Peyer's patch (tissue), 4 donors: ENCODE measurements at regions not wholly inside any gene's neighbourhood (a gene's known extent, or its start where the extent isn't known, plus 50 kb on each side); places are given as distances from the start of the nearest gene placed in this dataset.

Experiments
- POLR2A ChIP-seq, 2 donors: fragments of 450-650 bp; IDR thresholded peaks; one replicate each; pipeline ENCODE4 v1.5.1; 2017; ENCODE audit warnings: antibody characterized with exemption in 2 of 2, mild to moderate bottlenecking in 2 of 2, moderate library complexity in 2 of 2
- TF ChIP-seq, protein P1 (sequence below), 6 experiments: fragments of 450-650 bp in 4 of 6; fragments of 200-600 bp in 2 of 6; sonication (generic) in 1 of 6; IDR thresholded peaks; one replicate each; pipeline ENCODE4 v1.5.1; 2017 to 2019; ENCODE audit warnings: antibody characterized with exemption in 6 of 6, mild to moderate bottlenecking in 3 of 6, moderate library complexity in 1 of 6

DNA sequence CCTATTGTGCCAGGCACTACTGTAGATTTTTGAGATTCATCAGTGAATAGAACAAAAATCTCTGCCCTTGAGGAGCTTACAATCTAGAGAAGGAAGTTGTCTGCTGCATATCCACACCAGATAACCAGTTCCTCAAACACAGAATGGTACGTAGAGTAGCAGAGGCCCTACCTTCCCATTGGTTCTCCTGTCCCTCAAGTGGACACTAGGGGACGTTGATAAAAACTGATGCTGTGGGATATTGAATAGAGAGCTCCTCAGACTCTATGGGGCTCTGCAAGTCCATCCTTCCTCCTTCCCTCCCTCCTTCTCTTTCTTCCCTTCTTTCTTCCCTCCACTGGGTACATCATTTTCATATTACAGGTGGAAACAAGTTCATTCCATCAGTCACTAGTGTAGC is 371.3 kb downstream of the PBX1 start:
- TF ChIP-seq, protein P1, sequence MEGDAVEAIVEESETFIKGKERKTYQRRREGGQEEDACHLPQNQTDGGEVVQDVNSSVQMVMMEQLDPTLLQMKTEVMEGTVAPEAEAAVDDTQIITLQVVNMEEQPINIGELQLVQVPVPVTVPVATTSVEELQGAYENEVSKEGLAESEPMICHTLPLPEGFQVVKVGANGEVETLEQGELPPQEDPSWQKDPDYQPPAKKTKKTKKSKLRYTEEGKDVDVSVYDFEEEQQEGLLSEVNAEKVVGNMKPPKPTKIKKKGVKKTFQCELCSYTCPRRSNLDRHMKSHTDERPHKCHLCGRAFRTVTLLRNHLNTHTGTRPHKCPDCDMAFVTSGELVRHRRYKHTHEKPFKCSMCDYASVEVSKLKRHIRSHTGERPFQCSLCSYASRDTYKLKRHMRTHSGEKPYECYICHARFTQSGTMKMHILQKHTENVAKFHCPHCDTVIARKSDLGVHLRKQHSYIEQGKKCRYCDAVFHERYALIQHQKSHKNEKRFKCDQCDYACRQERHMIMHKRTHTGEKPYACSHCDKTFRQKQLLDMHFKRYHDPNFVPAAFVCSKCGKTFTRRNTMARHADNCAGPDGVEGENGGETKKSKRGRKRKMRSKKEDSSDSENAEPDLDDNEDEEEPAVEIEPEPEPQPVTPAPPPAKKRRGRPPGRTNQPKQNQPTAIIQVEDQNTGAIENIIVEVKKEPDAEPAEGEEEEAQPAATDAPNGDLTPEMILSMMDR (IDR thresholded peaks at IDR 0.05) = no peak
- TF ChIP-seq POLR2A (IDR thresholded peaks at IDR 0.05) = no peak
